ENCODE measurements at regions not wholly inside any gene's neighbourhood (a gene's known extent, or its start where the extent isn't known, plus 50 kb on each side); places are given as distances from the start of the nearest gene placed in this dataset.

DNA sequence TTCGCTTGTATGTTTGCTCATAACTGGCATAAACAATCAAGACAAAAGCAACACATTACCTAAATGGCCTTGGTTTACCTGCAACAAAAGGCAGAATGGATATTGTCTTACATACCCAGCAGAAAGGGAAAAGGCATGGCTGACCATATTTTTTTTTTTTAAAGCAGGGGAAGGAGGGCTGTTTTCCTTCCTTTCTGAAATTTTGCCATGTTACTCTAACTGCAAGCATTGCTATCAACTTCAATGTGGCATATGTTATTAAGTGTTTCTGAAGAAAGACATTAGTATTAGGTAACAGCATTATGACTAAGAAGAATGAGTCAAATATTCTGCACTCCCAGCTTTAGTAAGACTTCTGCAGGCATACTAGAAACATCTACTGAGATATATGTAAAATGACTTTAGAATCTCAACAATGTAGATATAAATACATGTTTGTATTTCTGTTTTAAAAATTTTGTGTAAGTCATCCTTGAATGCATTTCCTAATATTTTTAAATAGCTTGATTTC, 512.6 kb upstream of the FAM241A start:
- Histone ChIP-seq H3K27ac (ENCODE audit: insufficient read depth, low read depth, low read length) (no peak overlapping the region), H3K9me3 (replicated peaks; ENCODE audit: control insufficient read depth, insufficient read depth, low read length) (no peaks in the 10 kb centered on the region), H3K4me1 (ENCODE audit: control insufficient read depth, extremely low read depth, insufficient read depth, low read length) (no peaks in the 10 kb centered on the region), H3K9ac (replicated peaks; ENCODE audit: extremely low read depth, insufficient read depth, low read length) (no peak overlapping the region), H3K36me3 (ENCODE audit: control insufficient read depth in 2 of 2, extremely low read depth in 1 of 2, insufficient read depth in 2 of 2, low read length in 2 of 2) (no peaks in the 10 kb centered on the region), H4K20me1 (replicated peaks; ENCODE audit: control insufficient read depth, extremely low read depth, insufficient read depth, low read length) (no peaks in the 10 kb centered on the region), H3K27me3 (ENCODE audit: control insufficient read depth in 2 of 2, insufficient read depth in 2 of 2, low read length in 2 of 2) (peaks cover 0 to 8% of the 10 kb centered on the region in 2 experiments), H3K4me2 (ENCODE audit: insufficient read depth, low read length) (no peak overlapping the region), H3K79me2 (ENCODE audit: control insufficient read depth, insufficient read depth, low read length) (no peaks in the 10 kb centered on the region), H2AFZ (ENCODE audit: low read depth, low read length) (no peak overlapping the region), H3K9me1 (replicated peaks; ENCODE audit: control insufficient read depth, extremely low read depth, insufficient read depth, low read length) (no peaks in the 10 kb centered on the region), H3K4me3 (replicated peaks in 1 of 3; ENCODE audit: insufficient read depth in 1 of 3, low read depth in 1 of 3, low read length in 3 of 3) (no peak overlapping the region)
- TF ChIP-seq POLR2A (IDR thresholded peaks at IDR 0.05; ENCODE audit: low read depth, low read length) (no peak), MYC (IDR thresholded peaks at IDR 0.05; ENCODE audit: low read depth, low read length) (no peak), GATA2 (IDR thresholded peaks at IDR 0.05; ENCODE audit: insufficient read depth, insufficient read length, low read depth, low read length) (no peak), EZH2 (IDR thresholded peaks at IDR 0.05; ENCODE audit: borderline replicate concordance, low read depth, low read length, severe bottlenecking) (no peak), POLR2AphosphoS5 (IDR thresholded peaks at IDR 0.05; ENCODE audit: insufficient read depth, low read depth, low read length) (no peak), FOS (IDR thresholded peaks at IDR 0.05; ENCODE audit: borderline replicate concordance, insufficient read depth, low read length) (no peak), JUN (IDR thresholded peaks at IDR 0.05; ENCODE audit: borderline replicate concordance, insufficient read depth, insufficient read length, low read depth) (no peak)
- TF ChIP-seq, protein P1, sequence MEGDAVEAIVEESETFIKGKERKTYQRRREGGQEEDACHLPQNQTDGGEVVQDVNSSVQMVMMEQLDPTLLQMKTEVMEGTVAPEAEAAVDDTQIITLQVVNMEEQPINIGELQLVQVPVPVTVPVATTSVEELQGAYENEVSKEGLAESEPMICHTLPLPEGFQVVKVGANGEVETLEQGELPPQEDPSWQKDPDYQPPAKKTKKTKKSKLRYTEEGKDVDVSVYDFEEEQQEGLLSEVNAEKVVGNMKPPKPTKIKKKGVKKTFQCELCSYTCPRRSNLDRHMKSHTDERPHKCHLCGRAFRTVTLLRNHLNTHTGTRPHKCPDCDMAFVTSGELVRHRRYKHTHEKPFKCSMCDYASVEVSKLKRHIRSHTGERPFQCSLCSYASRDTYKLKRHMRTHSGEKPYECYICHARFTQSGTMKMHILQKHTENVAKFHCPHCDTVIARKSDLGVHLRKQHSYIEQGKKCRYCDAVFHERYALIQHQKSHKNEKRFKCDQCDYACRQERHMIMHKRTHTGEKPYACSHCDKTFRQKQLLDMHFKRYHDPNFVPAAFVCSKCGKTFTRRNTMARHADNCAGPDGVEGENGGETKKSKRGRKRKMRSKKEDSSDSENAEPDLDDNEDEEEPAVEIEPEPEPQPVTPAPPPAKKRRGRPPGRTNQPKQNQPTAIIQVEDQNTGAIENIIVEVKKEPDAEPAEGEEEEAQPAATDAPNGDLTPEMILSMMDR (IDR thresholded peaks at IDR 0.05; ENCODE audit: extremely low read depth in 1 of 2, insufficient read depth in 1 of 2, low read depth in 1 of 2, low read length in 2 of 2) = no peak
- DNase-seq (ENCODE audit: low read depth, low spot score) = no peak
- ChIA-PET CTCF (interaction anchor here (0.7 to 5.6 kb wide), 10 partner anchors 222 to 1000 kb away, joined by 3 to 78 read pairs (median 6); no protein-coding TSS in a partner anchor), POLR2A (no interaction called here)
- FAIRE-seq = no peak
- intact Hi-C loops (cut with micrococcal nuclease) (loop anchor here (10.0 kb wide), 2 partner anchors 498 to 1118 kb away; no protein-coding TSS in a partner anchor), dilution Hi-C loops (cut with MboI; ENCODE audit: extremely low pct_ligation_motif_present, low sequenced_read_pairs) (no loop called here)
- no TSS peak for BruUV-seq (replicated peaks)

Data from endothelial cell of umbilical vein (primary cell).